Activated T-cell treated with anti-CD3 and anti-CD28 coated beads, Interleukin-2, amount 50 U/mL, for 72 hours (primary cell): ENCODE measurements at regions not wholly inside any gene's neighbourhood (a gene's known extent, or its start where the extent isn't known, plus 50 kb on each side); places are given as distances from the start of the nearest gene placed in this dataset.

Source experiments
- ATAC-seq, 2 donors: fragments of 150-1000 bp; cut with Tn5 transposase; replicated peaks in 1 of 2; 2 replicates each; pipeline ENCODE4 v1.10.0; 2021; ENCODE audit warnings: moderate library complexity in 2 of 2, mild to moderate bottlenecking in 1 of 2
- DNase-seq, 2 donors: peaks; one replicate each; pipeline ENCODE4 v3.0.0; 2021 to 2022; ENCODE audit warnings: mixed read lengths in 1 of 2
- H3K27ac Mint-ChIP-seq: one replicate; pipeline ENCODE4 v1.8.0; 2022; ENCODE audit warnings: mild to moderate bottlenecking, moderate library complexity, mixed read lengths
- H3K27me3 Mint-ChIP-seq: one replicate; pipeline ENCODE4 v1.8.0; 2022; ENCODE audit warnings: low read depth, mixed read lengths
- H3K36me3 Mint-ChIP-seq, 2 donors: one replicate each; pipeline ENCODE4 v1.8.0; 2022; ENCODE audit warnings: mixed read lengths in 2 of 2, mild to moderate bottlenecking in 1 of 2; ENCODE audit not compliant: insufficient read depth in 2 of 2
- H3K4me1 Mint-ChIP-seq: one replicate; pipeline ENCODE4 v1.8.0; 2022; ENCODE audit warnings: low read depth, mixed read lengths
- H3K4me3 Mint-ChIP-seq, 2 donors: one replicate each; pipeline ENCODE4 v1.8.0; 2022; ENCODE audit warnings: mild to moderate bottlenecking in 2 of 2, mixed read lengths in 2 of 2, moderate library complexity in 2 of 2
- H3K9me3 Mint-ChIP-seq, 2 donors: one replicate each; pipeline ENCODE4 v1.8.0; 2022; ENCODE audit warnings: mixed read lengths in 2 of 2

- no peak overlapping the region for H3K27ac Mint-ChIP-seq
- H3K36me3 Mint-ChIP-seq, result no peaks in the 10 kb centered on the region
- no peak for DNase-seq
- no peak for ATAC-seq
- no peaks in the 10 kb centered on the region for H3K4me1 Mint-ChIP-seq
- H3K27me3 Mint-ChIP-seq, result no peaks in the 10 kb centered on the region
- H3K4me3 Mint-ChIP-seq, result no peak overlapping the region
- H3K9me3 Mint-ChIP-seq, result peaks cover 6 to 7% of the 10 kb centered on the region in 2 donors
These were observed 409.7 kb downstream of the NOVA1 start for GRCh38 chr14:26187996-26188620.

GRCh38 chr14:26180221-26180620, 417.6 kb downstream of the NOVA1 start:
- H3K4me3 Mint-ChIP-seq, result no peak overlapping the region
- H3K4me1 Mint-ChIP-seq, result no peaks in the 10 kb centered on the region
- no peaks in the 10 kb centered on the region for H3K27me3 Mint-ChIP-seq
- H3K9me3 Mint-ChIP-seq, result peaks cover 4 to 7% of the 10 kb centered on the region in 2 donors
- H3K36me3 Mint-ChIP-seq, result no peaks in the 10 kb centered on the region
- H3K27ac Mint-ChIP-seq, result no peak overlapping the region
- DNase-seq, result no peak
- ATAC-seq, result no peak

- peaks cover 5% of the 10 kb centered on the region in 2 donors for H3K9me3 Mint-ChIP-seq
- H3K4me3 Mint-ChIP-seq, result no peak overlapping the region
- H3K27me3 Mint-ChIP-seq, result no peaks in the 10 kb centered on the region
These were observed 422.2 kb downstream of the NOVA1 start for GRCh38 chr14:26175658-26176057.

GRCh38 chr14:26174395-26174794, 423.4 kb downstream of the NOVA1 start:
- ATAC-seq (no peak), DNase-seq (no peak)
- Mint-ChIP-seq H3K27me3 (no peaks in the 10 kb centered on the region), H3K27ac (no peak overlapping the region), H3K4me1 (no peaks in the 10 kb centered on the region), H3K36me3 (peaks cover 0 to 2% of the 10 kb centered on the region in 2 donors), H3K9me3 (peaks cover 5% of the 10 kb centered on the region in 2 donors), H3K4me3 (no peak overlapping the region)

More at GRCh38 chr14:26175658-26176057, 422.2 kb downstream of the NOVA1 start:
- ATAC-seq, result no peak
- no peaks in the 10 kb centered on the region for H3K4me1 Mint-ChIP-seq
- no peak for DNase-seq
- peaks cover 0 to 2% of the 10 kb centered on the region in 2 donors for H3K36me3 Mint-ChIP-seq
- H3K27ac Mint-ChIP-seq, result no peak overlapping the region

- Mint-ChIP-seq H3K27me3 (no peaks in the 10 kb centered on the region), H3K27ac (no peak overlapping the region), H3K9me3 (peaks cover 5% of the 10 kb centered on the region in 2 donors), H3K36me3 (peaks cover 0 to 2% of the 10 kb centered on the region in 2 donors), H3K4me1 (no peaks in the 10 kb centered on the region), H3K4me3 (no peak overlapping the region)
- DNase-seq (no peak), ATAC-seq (no peak)
These were observed 424.2 kb downstream of the NOVA1 start for GRCh38 chr14:26173581-26174110.

GRCh38 chr14:26172396-26172795, 425.4 kb downstream of the NOVA1 start:
- Mint-ChIP-seq H3K4me3 (no peak overlapping the region), H3K27me3 (no peaks in the 10 kb centered on the region), H3K9me3 (peaks cover 5 to 8% of the 10 kb centered on the region in 2 donors), H3K27ac (no peak overlapping the region), H3K4me1 (no peaks in the 10 kb centered on the region), H3K36me3 (peaks cover 0 to 2% of the 10 kb centered on the region in 2 donors)
- ATAC-seq (no peak), DNase-seq (no peak)

- no peaks in the 10 kb centered on the region for H3K4me1 Mint-ChIP-seq
- no peaks in the 10 kb centered on the region for H3K27me3 Mint-ChIP-seq
- no peak overlapping the region for H3K4me3 Mint-ChIP-seq
- peaks cover 5 to 8% of the 10 kb centered on the region in 2 donors for H3K9me3 Mint-ChIP-seq
- H3K36me3 Mint-ChIP-seq, result peaks cover 0 to 2% of the 10 kb centered on the region in 2 donors
- ATAC-seq (no peak), DNase-seq (no peak)
- H3K27ac Mint-ChIP-seq, result no peak overlapping the region
These were observed 426.9 kb downstream of the NOVA1 start for GRCh38 chr14:26170885-26171284.

- H3K36me3 Mint-ChIP-seq, result no peaks in the 10 kb centered on the region
- no peaks in the 10 kb centered on the region for H3K4me1 Mint-ChIP-seq
- H3K27me3 Mint-ChIP-seq, result no peaks in the 10 kb centered on the region
- no peak overlapping the region for H3K27ac Mint-ChIP-seq
- DNase-seq, result no peak
- no peak overlapping the region for H3K4me3 Mint-ChIP-seq
- peaks cover 4 to 8% of the 10 kb centered on the region in 2 donors for H3K9me3 Mint-ChIP-seq
- ATAC-seq, result no peak
These were observed 434.1 kb downstream of the NOVA1 start for GRCh38 chr14:26163761-26164160.

GRCh38 chr14:26157517-26157916, 440.3 kb downstream of the NOVA1 start:
- DNase-seq (no peak), ATAC-seq (no peak)
- Mint-ChIP-seq H3K36me3 (no peaks in the 10 kb centered on the region), H3K4me3 (no peak overlapping the region), H3K9me3 (peaks cover 8 to 14% of the 10 kb centered on the region in 2 donors), H3K27me3 (no peaks in the 10 kb centered on the region), H3K4me1 (no peaks in the 10 kb centered on the region), H3K27ac (no peak overlapping the region)

- no peaks in the 10 kb centered on the region for H3K4me1 Mint-ChIP-seq
- H3K9me3 Mint-ChIP-seq, result peaks cover 8 to 12% of the 10 kb centered on the region in 2 donors
- H3K27me3 Mint-ChIP-seq, result no peaks in the 10 kb centered on the region
- H3K36me3 Mint-ChIP-seq, result no peaks in the 10 kb centered on the region
- ATAC-seq (no peak), DNase-seq (no peak)
- H3K4me3 Mint-ChIP-seq, result no peak overlapping the region
- H3K27ac Mint-ChIP-seq, result no peak overlapping the region
These were observed 454.8 kb downstream of the NOVA1 start for GRCh38 chr14:26143057-26143456.

- peaks cover 8 to 12% of the 10 kb centered on the region in 2 donors for H3K9me3 Mint-ChIP-seq
These were observed 458.9 kb downstream of the NOVA1 start for GRCh38 chr14:26138764-26139445.

GRCh38 chr14:26137161-26137560, 460.7 kb downstream of the NOVA1 start:
- no peaks in the 10 kb centered on the region for H3K4me1 Mint-ChIP-seq
- no peak for DNase-seq
- peaks cover 0 to 2% of the 10 kb centered on the region in 2 donors for H3K36me3 Mint-ChIP-seq
- H3K4me3 Mint-ChIP-seq, result no peak overlapping the region
- H3K27ac Mint-ChIP-seq, result no peak overlapping the region
- no peaks in the 10 kb centered on the region for H3K27me3 Mint-ChIP-seq
- peaks cover 8 to 14% of the 10 kb centered on the region in 2 donors for H3K9me3 Mint-ChIP-seq
- ATAC-seq, result no peak

More at GRCh38 chr14:26138764-26139445, 458.9 kb downstream of the NOVA1 start:
- no peaks in the 10 kb centered on the region for H3K4me1 Mint-ChIP-seq
- no peaks in the 10 kb centered on the region for H3K27me3 Mint-ChIP-seq
- DNase-seq, result no peak
- ATAC-seq, result no peak
- H3K27ac Mint-ChIP-seq, result no peak overlapping the region
- H3K4me3 Mint-ChIP-seq, result no peak overlapping the region
- H3K36me3 Mint-ChIP-seq, result peaks cover 0 to 2% of the 10 kb centered on the region in 2 donors

- Mint-ChIP-seq H3K9me3 (peaks cover 5 to 6% of the 10 kb centered on the region in 2 donors), H3K27ac (no peak overlapping the region), H3K4me3 (no peak overlapping the region), H3K4me1 (no peaks in the 10 kb centered on the region), H3K27me3 (no peaks in the 10 kb centered on the region), H3K36me3 (peaks cover 0 to 2% of the 10 kb centered on the region in 2 donors)
- DNase-seq (no peak), ATAC-seq (no peak)
These were observed 465.7 kb downstream of the NOVA1 start for GRCh38 chr14:26132061-26132645.
